GM18909 (cell line): ENCODE measurements at regions not wholly inside any gene's neighbourhood (a gene's known extent, or its start where the extent isn't known, plus 50 kb on each side); places are given as distances from the start of the nearest gene placed in this dataset.

Experiments
- ATAC-seq: cut with Tn5 transposase; IDR thresholded peaks from one replicate; pipeline ENCODE4 v1.9.1; 2021; ENCODE audit warnings: mild to moderate bottlenecking; ENCODE audit not compliant: unreplicated experiment, poor library complexity

GRCh38 chr2:18819566-18819965, 230.2 kb upstream of the NT5C1B start:
- no peak for ATAC-seq

- ATAC-seq = no peak
These were observed 225.0 kb upstream of the NT5C1B start for GRCh38 chr2:18814387-18814786.

GRCh38 chr2:18804536-18804935, 215.2 kb upstream of the NT5C1B start:
- no peak for ATAC-seq

GRCh38 chr2:18803141-18803939, 214.0 kb upstream of the NT5C1B start:
- ATAC-seq = no peak

- no peak for ATAC-seq
These were observed 211.0 kb upstream of the NT5C1B start for GRCh38 chr2:18800240-18800971.

- no peak for ATAC-seq
These were observed 210.0 kb upstream of the NT5C1B start for GRCh38 chr2:18799397-18799796.

- ATAC-seq = no peak
These were observed 207.9 kb upstream of the NT5C1B start for GRCh38 chr2:18797133-18797845.

GRCh38 chr2:18795906-18796305, 206.5 kb upstream of the NT5C1B start:
- no peak for ATAC-seq

GRCh38 chr2:18792684-18793083, 203.3 kb upstream of the NT5C1B start:
- no peak for ATAC-seq

- ATAC-seq = no peak
These were observed 202.9 kb upstream of the NT5C1B start for GRCh38 chr2:18792226-18792629.

- ATAC-seq = no peak
These were observed 201.9 kb upstream of the NT5C1B start for GRCh38 chr2:18791172-18791797.

- ATAC-seq = no peak
These were observed 201.3 kb upstream of the NT5C1B start for GRCh38 chr2:18790509-18791171.

- ATAC-seq = no peak
These were observed 199.2 kb upstream of the NT5C1B start for GRCh38 chr2:18788592-18788991.

GRCh38 chr2:18787726-18788125, 198.4 kb upstream of the NT5C1B start:
- ATAC-seq = no peak

- no peak for ATAC-seq
These were observed 194.9 kb upstream of the NT5C1B start for GRCh38 chr2:18784245-18784644.

- ATAC-seq = no peak
These were observed 192.3 kb upstream of the NT5C1B start for GRCh38 chr2:18781541-18782280.

- no peak for ATAC-seq
These were observed 188.0 kb upstream of the NT5C1B start for GRCh38 chr2:18777250-18777812.

- ATAC-seq = no peak
These were observed 181.8 kb upstream of the NT5C1B start for GRCh38 chr2:18771212-18771611.

GRCh38 chr2:18763338-18763737, 174.0 kb upstream of the NT5C1B start:
- ATAC-seq = no peak
